OCI-LY7 (cell line): ENCODE measurements at regions not wholly inside any gene's neighbourhood (a gene's known extent, or its start where the extent isn't known, plus 50 kb on each side); places are given as distances from the start of the nearest gene placed in this dataset.

ENCODE experiments used
- CTCF ChIP-seq: fragments of 200-600 bp; sonication (generic); conservative IDR thresholded peaks from 2 replicates; pipeline ENCODE4 v1.5.1; 2014; ENCODE audit warnings: mild to moderate bottlenecking, antibody characterized with exemption, low read length, moderate library complexity, mixed read lengths
- EZH2phosphoT487 ChIP-seq: fragments of 200-600 bp; sonication (generic); IDR thresholded peaks from 2 replicates; pipeline ENCODE4 v1.6.1; 2018; ENCODE audit warnings: low read depth, borderline replicate concordance, mild to moderate bottlenecking, mixed run types, antibody characterized with exemption, low read length, moderate library complexity, mixed read lengths

DNA sequence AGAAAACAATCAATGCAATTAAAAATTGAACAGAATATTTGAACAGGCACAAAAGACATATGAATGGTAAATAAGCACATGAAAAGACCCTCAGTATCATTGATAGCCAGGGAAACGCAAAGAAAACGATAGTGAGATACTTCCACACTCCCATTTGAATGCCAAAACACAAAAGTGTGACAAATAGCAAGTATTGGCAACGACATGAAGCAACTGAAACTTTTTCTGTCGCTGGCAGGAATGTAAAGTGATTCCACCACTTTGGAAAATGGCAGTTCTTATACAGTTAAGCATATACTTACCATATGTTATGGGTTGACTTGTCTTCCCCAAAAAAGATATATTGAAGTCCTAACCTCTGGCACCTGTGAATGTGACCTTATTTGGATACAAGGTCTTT is 62.9 kb upstream of the NAV2 start:
- TF ChIP-seq CTCF: no peak
- no peak for TF ChIP-seq EZH2phosphoT487
